Fibroblast of the aortic adventitia (primary cell): ENCODE measurements at regions not wholly inside any gene's neighbourhood (a gene's known extent, or its start where the extent isn't known, plus 50 kb on each side); places are given as distances from the start of the nearest gene placed in this dataset.

ENCODE experiments used
- DNase-seq: peaks from one replicate; pipeline ENCODE4 v3.0.0-alpha.2; 2010; ENCODE audit warnings: low read depth
- H3K4me3 ChIP-seq: 2 replicates; pipeline ENCODE4 v1.5.1; 2011; ENCODE audit warnings: low read depth, mild to moderate bottlenecking, control low read depth, low read length, moderate library complexity
- TF ChIP-seq, protein P1 (sequence below): IDR thresholded peaks from 2 replicates; pipeline ENCODE4 v1.5.1; 2011; ENCODE audit warnings: mild to moderate bottlenecking, low read length, control low read depth, inconsistent platforms; ENCODE audit not compliant: insufficient read depth

GRCh38 chr3:166248784-166249183, 411.6 kb upstream of the BCHE start:
- no peak for DNase-seq
- H3K4me3 ChIP-seq = no peak overlapping the region
- TF ChIP-seq, protein P1, sequence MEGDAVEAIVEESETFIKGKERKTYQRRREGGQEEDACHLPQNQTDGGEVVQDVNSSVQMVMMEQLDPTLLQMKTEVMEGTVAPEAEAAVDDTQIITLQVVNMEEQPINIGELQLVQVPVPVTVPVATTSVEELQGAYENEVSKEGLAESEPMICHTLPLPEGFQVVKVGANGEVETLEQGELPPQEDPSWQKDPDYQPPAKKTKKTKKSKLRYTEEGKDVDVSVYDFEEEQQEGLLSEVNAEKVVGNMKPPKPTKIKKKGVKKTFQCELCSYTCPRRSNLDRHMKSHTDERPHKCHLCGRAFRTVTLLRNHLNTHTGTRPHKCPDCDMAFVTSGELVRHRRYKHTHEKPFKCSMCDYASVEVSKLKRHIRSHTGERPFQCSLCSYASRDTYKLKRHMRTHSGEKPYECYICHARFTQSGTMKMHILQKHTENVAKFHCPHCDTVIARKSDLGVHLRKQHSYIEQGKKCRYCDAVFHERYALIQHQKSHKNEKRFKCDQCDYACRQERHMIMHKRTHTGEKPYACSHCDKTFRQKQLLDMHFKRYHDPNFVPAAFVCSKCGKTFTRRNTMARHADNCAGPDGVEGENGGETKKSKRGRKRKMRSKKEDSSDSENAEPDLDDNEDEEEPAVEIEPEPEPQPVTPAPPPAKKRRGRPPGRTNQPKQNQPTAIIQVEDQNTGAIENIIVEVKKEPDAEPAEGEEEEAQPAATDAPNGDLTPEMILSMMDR = no peak

- no peak overlapping the region for H3K4me3 ChIP-seq
- DNase-seq = no peak
- TF ChIP-seq, protein P1 = no peak
These were observed 406.3 kb upstream of the BCHE start for GRCh38 chr3:166243511-166243910.

- no peak overlapping the region for H3K4me3 ChIP-seq
- no peak for DNase-seq
- TF ChIP-seq, protein P1 = no peak
These were observed 385.9 kb upstream of the BCHE start for GRCh38 chr3:166223120-166223519.

DNA sequence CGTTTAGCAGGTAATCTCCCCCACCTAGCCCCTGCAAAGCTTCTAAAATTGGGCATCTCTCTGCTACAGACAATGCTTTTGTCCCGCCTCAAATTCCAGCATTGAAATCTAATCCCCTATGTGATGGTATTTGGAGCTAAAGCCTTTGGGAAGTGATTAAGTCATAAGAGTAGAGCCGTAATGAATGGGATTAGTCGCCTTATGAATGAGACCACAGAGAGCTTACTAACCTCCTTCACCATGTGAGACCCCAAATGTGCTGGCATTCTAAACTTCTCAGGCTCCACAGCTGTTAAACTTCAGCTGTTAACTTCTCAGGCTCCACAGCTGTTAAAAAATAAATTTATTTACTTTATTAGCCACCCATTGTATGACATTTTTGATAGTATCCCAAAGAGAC, 374.2 kb upstream of the BCHE start:
- DNase-seq = no peak
- TF ChIP-seq, protein P1 = no peak
- no peak overlapping the region for H3K4me3 ChIP-seq

GRCh38 chr3:166209701-166210100, 372.5 kb upstream of the BCHE start:
- H3K4me3 ChIP-seq = no peak overlapping the region
- TF ChIP-seq, protein P1 = no peak
- DNase-seq = no peak

DNA sequence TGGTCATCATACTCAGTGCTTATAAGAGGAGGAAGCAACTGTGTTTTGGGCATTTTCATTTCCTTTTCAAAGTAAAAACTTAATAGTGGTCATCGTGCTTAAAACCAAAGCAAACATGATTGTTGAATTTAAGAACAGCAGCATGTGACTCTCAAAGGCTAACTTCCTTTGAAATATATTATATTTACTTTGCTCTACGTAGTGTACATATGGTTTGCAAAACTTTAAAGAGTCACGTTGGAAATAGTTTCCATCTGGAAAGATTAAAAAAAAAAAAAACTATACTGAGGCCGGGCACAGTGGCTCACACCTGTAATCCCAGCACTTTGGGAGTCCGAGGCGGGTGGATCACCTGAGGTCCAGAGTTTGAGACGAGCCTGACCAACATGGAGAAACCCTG, 367.9 kb upstream of the BCHE start:
- TF ChIP-seq, protein P1 = no peak
- H3K4me3 ChIP-seq = no peak overlapping the region
- no peak for DNase-seq

- H3K4me3 ChIP-seq = no peak overlapping the region
- TF ChIP-seq, protein P1 = no peak
- DNase-seq = no peak
These were observed 364.3 kb upstream of the BCHE start for GRCh38 chr3:166201476-166201875.
